ENCODE measurements at regions not wholly inside any gene's neighbourhood (a gene's known extent, or its start where the extent isn't known, plus 50 kb on each side); places are given as distances from the start of the nearest gene placed in this dataset.

GRCh38 chr1:218163371-218163770, 121.7 kb upstream of the RRP15 start:
- DNase-seq = peak; percentile 45

DNA sequence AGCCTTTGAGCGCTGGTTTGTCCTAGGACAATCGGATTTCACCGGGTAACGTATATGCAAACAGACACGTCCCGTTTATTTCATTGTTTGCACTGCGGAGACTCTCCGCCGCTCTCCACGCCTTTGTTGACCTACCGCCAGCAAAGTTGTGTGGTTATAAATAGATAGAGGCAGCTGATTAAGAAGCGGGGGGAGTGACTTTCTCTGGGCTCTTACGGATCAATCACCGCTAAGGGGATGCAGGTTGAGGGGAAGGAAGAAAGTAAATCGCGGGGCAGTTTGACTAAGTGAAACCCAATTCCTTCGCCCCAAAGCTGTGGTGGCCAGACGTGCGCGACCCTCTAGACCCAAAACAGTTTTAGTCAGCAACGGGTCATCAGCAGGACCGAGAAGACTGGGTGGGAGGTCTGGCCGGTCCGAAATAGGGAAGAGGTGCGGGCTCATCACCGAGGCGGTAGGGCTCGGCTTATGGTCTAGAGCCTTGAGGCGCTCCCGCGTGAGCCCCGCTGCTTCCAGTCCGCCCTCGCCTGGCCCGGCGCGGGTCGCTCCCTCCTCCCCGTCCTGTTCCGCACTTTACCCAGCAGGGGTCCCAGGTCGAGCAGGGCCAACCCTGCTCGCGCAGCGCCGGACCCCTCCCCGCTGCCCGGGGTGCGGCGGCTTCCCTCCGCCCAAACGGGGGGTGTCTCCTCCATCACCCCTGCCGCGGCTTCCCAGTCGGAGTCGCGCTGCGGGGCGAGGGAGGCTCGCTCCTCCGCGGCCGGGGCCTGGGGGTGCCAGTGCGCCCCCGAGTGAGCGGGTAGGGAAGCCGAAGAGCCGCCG, 120.8 kb upstream of the RRP15 start:
- peak; percentile 91 for DNase-seq

DNA sequence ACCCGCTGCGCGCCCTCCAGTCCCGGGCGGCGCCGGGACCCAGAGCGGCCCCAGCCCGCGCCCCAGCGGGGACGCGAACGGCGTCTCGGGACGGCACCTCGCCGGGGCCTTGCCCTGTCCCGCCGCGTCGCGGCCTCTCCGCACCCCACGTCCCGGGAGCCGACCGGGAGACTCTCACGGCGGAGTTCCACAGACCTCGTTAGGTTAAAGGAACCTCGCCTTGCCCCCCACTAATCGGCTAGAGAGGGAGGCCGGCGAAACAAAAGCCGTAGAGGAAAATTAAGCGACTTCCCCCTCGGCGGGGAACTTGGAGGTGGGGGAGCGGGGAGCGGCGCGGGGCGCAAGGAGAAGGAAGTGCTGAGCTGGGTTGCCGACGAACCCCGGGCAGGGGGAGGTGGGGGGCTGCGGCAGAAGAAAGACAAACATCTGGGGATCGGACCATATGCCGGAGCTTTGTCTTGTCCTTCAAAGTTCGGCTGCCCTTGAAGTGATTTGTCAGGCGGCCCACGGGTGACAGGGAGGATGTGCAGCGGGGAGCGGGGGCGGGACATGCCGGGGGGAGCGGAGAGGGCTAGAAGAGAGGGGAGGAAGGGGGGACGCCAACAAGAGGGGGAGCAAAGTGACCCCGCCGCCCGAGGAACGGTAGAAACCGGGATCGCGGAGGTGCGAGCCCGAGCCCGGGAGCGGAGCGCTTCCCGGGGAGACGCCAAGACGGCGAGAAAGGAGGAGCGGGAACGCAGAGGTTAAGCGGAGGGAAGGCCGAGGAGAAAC, 120.0 kb upstream of the RRP15 start:
- peak; percentile 78 for DNase-seq

- peak; percentile 78 for DNase-seq
These were observed 119.4 kb upstream of the RRP15 start for GRCh38 chr1:218165701-218166114.

DNA sequence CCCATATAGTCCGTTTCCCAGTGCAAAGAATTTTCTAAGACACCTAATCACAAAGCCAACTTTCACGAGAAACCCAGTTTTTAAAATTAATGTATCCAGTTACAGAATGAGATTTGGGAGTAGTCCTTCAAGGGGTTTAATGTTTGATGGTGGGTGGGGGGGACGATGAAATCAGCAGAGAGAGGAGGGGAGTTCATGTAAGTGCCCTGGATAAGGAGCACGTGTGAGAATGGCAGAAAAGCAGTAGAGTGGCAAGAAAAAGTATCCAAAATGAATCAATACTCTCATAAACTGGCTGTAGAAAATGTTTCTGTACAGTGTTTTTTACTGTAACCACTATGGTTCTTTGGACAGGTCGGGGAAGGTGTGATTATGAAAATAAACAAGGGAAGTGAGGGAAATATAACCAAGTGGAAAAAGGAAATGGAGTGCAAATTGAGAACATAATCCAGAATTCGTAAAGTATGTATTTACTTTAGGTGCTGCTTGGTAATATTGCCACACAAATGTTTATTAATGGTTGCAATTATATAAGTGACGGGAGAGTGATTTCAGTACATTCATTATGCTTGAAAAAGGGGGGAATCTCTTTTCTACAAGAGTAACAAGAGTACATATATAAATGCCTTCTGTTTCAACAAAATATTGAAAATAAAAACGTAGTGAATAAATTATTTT, 118.7 kb upstream of the RRP15 start:
- DNase-seq = peak; percentile 96

DNA sequence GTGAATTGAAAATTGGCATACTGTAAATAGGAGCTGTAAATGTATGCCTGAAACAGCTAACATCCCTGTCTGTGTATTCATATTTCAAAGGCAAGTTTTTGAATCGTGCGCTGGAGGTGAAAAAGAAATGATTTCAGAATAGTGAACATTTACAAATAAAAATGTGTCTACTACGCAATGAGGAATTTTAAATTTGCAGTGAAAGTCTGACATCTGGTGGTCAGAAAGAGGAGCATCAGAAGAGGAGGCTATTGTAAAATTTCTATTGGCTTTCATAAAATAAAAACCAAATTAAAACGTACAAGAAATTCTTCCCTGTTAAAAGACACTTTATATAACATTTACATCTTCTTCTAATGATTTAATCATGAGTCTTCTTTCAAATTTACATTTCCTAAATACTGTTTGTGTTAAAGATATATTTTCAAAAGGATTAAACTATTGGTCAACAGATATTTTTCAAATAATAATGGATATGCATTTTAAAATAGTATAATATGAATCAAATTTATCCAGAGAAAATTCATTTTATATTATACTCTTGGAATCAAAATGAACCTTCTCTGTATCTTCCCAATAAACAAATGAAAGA, 113.7 kb upstream of the RRP15 start:
- peak; percentile 94 for DNase-seq

- DNase-seq = no peak
These were observed 102.6 kb upstream of the RRP15 start for GRCh38 chr1:218182455-218182854.

GRCh38 chr1:218200979-218201378, 84.1 kb upstream of the RRP15 start:
- no peak for DNase-seq

DNA sequence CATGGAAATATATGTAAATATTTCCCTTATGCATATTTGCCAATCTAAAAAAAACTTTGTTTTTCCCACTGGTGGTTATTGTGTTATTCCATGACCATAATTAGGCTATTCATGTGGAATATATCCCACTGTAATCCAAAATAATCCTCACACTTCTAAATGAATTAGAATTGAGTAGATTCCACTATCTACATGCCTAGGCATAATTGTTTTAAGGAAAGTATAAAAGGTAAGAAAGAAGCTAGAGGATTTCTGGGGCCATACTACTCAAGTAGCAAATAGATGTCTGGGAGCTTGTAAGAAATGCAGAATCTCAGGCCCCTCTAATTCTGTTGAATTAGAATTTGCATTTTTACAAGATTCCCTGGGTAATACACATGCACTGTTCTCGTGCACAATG, 83.5 kb upstream of the RRP15 start:
- DNase-seq = no peak

DNA sequence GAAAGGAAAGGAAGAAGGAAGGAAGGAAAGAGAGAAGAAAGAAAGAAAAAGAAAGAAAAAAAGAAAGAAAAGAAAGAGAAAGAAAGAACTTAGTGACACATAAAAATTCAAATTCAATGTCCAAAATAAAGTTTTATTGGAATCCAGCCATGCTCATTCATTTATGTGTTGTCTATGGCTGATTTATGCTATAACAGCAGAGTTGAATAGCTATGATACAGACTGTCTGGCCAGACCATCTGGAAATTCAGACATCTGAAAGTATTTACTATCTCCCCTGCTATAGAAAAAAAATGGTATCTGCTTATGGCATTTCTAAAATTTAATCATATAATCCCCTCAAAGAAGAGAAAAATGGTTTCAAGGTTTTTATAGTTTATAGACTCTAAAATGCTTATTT, 79.4 kb upstream of the RRP15 start:
- DNase-seq = no peak

- no peak for DNase-seq
These were observed 77.9 kb upstream of the RRP15 start for GRCh38 chr1:218207194-218207593.

DNA sequence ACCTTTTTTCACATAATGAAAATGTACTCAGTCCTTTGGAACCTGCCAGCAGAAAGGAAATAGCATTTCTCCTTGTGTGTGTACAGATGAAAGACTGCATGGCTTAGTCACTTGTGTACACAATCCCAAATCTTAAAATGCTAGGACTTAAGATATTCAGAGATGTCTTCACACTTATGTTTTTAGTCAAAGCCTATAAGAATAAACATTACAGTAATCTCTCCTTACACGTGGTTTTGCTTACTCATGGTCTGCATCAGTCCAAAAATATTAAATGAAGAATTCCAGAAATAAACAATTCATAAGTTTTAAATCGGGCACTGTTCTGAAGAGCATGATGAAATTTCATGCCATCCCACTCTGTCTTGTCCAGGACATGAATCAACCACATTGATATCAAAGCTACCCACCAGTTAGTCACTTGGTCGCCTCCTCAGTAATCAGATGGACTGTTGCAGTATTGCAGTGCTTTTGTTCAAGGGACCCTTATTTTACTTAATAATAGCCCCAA, 75.7 kb upstream of the RRP15 start:
- no peak for DNase-seq

DNA sequence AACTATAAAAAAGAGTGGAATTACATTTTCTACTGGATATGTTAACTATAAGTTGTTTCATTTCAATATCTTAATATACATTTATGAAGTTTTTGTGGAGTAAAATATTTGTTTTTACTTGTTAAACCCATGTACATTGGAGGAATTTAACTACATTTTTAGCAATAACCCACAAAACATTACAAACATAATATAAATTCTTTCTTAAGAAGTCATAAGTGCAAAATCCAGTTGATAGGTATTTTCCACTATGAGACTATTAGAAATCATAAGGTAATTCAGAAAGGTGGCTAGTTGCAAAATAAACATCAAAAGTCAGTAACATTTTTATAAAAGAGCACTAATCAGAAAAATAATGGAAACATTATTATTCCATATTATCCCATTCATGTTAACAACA, 73.9 kb upstream of the RRP15 start:
- no peak for DNase-seq

DNA sequence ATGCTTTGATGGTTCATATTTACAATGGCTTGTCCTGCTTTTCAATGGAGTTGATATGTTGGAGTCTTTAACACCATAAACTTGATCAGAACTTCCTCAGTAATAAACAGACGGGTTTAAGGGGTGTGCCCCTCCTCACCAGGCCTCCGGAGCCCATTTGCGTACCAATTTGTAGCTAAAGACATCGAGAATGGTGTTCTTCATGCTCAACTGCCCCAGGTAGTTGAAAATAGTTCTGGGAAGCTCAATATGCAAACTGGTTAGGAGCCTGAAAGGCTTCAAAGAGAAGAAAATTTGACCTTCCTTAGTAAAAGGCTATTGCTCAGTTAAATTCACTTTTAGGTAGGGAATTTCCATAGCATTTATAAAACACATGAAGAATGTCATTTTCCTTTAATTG, 68.1 kb upstream of the RRP15 start:
- no peak for DNase-seq

GRCh38 chr1:218219460-218219859, 65.6 kb upstream of the RRP15 start:
- DNase-seq = no peak

DNA sequence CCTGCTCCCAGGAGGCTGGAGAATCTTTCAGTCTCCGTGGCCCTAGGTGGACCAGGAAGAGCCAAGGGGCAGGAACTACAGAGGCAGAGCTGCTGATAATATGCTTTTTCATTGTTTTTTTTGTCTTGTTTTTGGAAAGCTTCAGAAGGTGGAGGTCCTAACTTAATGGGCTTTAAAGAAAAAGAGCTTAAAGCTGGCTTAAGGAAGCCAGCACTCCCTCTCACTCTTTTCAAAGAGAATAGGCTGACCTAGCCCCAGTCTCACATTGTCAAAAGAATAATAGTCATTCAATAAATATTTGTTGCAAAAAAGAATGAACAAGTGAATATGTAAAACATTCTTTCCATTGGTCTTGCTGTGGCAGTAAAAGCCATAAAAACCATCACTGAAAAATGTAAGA, 61.0 kb upstream of the RRP15 start:
- DNase-seq = no peak

DNA sequence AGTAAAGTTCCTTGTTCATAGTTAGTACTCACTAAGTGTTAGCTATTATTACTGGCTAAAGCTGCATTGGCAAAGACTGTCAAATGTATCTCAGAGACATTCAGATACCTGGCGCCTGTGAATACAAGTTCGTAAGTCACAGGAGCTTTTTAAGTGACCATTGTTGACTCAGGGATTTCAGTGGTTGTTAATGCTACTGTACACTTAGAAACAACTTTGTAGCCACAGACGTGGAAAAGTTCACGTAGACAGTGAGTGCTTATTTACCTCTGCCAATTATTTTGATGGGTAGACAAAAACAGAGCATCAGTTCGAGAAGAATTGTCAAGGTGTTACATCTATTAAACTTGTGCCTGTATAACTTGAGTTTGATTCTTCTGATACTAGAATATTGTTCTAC, 59.1 kb upstream of the RRP15 start:
- DNase-seq = no peak
